ENCODE measurements at regions not wholly inside any gene's neighbourhood (a gene's known extent, or its start where the extent isn't known, plus 50 kb on each side); places are given as distances from the start of the nearest gene placed in this dataset.

- ATAC-seq: no peak
- Histone ChIP-seq H3K27me3 (ENCODE audit: control insufficient read depth, insufficient read depth, low read length) (no peaks in the 10 kb centered on the region), H3K4me1 (ENCODE audit: control insufficient read depth, insufficient read depth, low read length) (peaks cover 44% of the 10 kb centered on the region), H3K36me3 (ENCODE audit: control insufficient read depth, insufficient read depth, low read length) (no peaks in the 10 kb centered on the region), H3K4me3 (ENCODE audit: low read length) (no peak overlapping the region), H3K9me3 (ENCODE audit: control insufficient read depth, insufficient read depth, low read length) (no peaks in the 10 kb centered on the region), H3K27ac (ENCODE audit: low read length) (peak overlapping the region; percentile 37)
- peak in 1 of 2 donors; percentile 31 for DNase-seq
- WGBS (ENCODE audit: insufficient coverage): 49% methylated on average over 4 of the region's 4 CpGs
- Mint-ChIP-seq H3K27me3 (ENCODE audit: low read depth in 2 of 2) (no peaks in the 10 kb centered on the region), H3K36me3 (peaks cover under 1% of the 10 kb centered on the region), H3K27ac (peak overlapping the region; percentile 90 to 92), H3K9me3 (no peaks in the 10 kb centered on the region), H3K4me3 (peak overlapping the region; percentile 68), H3K4me1 (peaks cover 71 to 77% of the 10 kb centered on the region in 2 donors)
- intact Hi-C loops (cut with micrococcal nuclease): no loop called here
- TF ChIP-seq CTCF (IDR thresholded peaks at IDR 0.05): no peak
Observed at GRCh38 chr10:62691336-62691735, 113.2 kb upstream of the ADO start.

- DNase-seq (no peak), ATAC-seq (no peak)
- intact Hi-C loops (cut with micrococcal nuclease): no loop called here
- no peaks in the 10 kb centered on the region for H3K36me3 Mint-ChIP-seq
- Histone ChIP-seq H3K36me3 (ENCODE audit: control insufficient read depth, insufficient read depth, low read length) (no peaks in the 10 kb centered on the region), H3K4me3 (ENCODE audit: low read length) (no peak overlapping the region), H3K27ac (ENCODE audit: low read length) (no peak overlapping the region), H3K27me3 (ENCODE audit: control insufficient read depth, insufficient read depth, low read length) (no peaks in the 10 kb centered on the region), H3K9me3 (ENCODE audit: control insufficient read depth, insufficient read depth, low read length) (no peaks in the 10 kb centered on the region), H3K4me1 (ENCODE audit: control insufficient read depth, insufficient read depth, low read length) (peaks cover 44% of the 10 kb centered on the region)
- H3K9me3 Mint-ChIP-seq: no peaks in the 10 kb centered on the region
- peak overlapping the region; percentile 90 to 92 for H3K27ac Mint-ChIP-seq
- 95% methylated on average over 4 of the region's 5 CpGs for WGBS (ENCODE audit: insufficient coverage)
- peaks cover 79 to 83% of the 10 kb centered on the region in 2 donors for H3K4me1 Mint-ChIP-seq
- H3K4me3 Mint-ChIP-seq: no peak overlapping the region
- TF ChIP-seq CTCF (IDR thresholded peaks at IDR 0.05): no peak
- H3K27me3 Mint-ChIP-seq (ENCODE audit: low read depth in 2 of 2): no peaks in the 10 kb centered on the region
Observed at GRCh38 chr10:62692085-62692484, 112.4 kb upstream of the ADO start.

GRCh38 chr10:62693306-62693705, 111.2 kb upstream of the ADO start:
- peaks cover 75 to 79% of the 10 kb centered on the region in 2 donors for H3K4me1 Mint-ChIP-seq
- no peak for ATAC-seq
- WGBS (ENCODE audit: insufficient coverage): 90% methylated on average over 2 of the region's 2 CpGs
- Histone ChIP-seq H3K4me1 (ENCODE audit: control insufficient read depth, insufficient read depth, low read length) (peaks cover 44% of the 10 kb centered on the region), H3K36me3 (ENCODE audit: control insufficient read depth, insufficient read depth, low read length) (no peaks in the 10 kb centered on the region), H3K4me3 (ENCODE audit: low read length) (no peak overlapping the region), H3K9me3 (ENCODE audit: control insufficient read depth, insufficient read depth, low read length) (peaks cover 1% of the 10 kb centered on the region), H3K27me3 (ENCODE audit: control insufficient read depth, insufficient read depth, low read length) (no peaks in the 10 kb centered on the region), H3K27ac (ENCODE audit: low read length) (no peak overlapping the region)
- DNase-seq: no peak
- no peaks in the 10 kb centered on the region for H3K27me3 Mint-ChIP-seq (ENCODE audit: low read depth in 2 of 2)
- TF ChIP-seq CTCF (IDR thresholded peaks at IDR 0.05): no peak
- no peaks in the 10 kb centered on the region for H3K9me3 Mint-ChIP-seq
- H3K4me3 Mint-ChIP-seq: no peak overlapping the region
- intact Hi-C loops (cut with micrococcal nuclease): no loop called here
- peak overlapping the region; percentile 90 to 92 for H3K27ac Mint-ChIP-seq
- no peaks in the 10 kb centered on the region for H3K36me3 Mint-ChIP-seq

- H3K9me3 Mint-ChIP-seq: peaks cover 0 to 7% of the 10 kb centered on the region in 2 donors
- no peak for TF ChIP-seq CTCF (IDR thresholded peaks at IDR 0.05)
- peaks cover 2% of the 10 kb centered on the region for H3K9me3 ChIP-seq (ENCODE audit: control insufficient read depth, insufficient read depth, low read length)
- intact Hi-C loops (cut with micrococcal nuclease): loop anchor here (2.0 kb wide), 1 partner anchor 14 kb away; no protein-coding TSS in a partner anchor
- H3K36me3 ChIP-seq (ENCODE audit: control insufficient read depth, insufficient read depth, low read length): no peaks in the 10 kb centered on the region
- ATAC-seq (peak; percentile 58 to 81 (median 74)), DNase-seq (peak in 1 of 2 donors; percentile 55)
- peak overlapping the region; percentile 61 for H3K4me3 Mint-ChIP-seq
- peaks cover 11% of the 10 kb centered on the region for H3K36me3 Mint-ChIP-seq
- no peaks in the 10 kb centered on the region for H3K27me3 Mint-ChIP-seq (ENCODE audit: low read depth in 2 of 2)
- H3K27ac Mint-ChIP-seq: peak overlapping the region; percentile 90 to 92
- peaks cover 63 to 69% of the 10 kb centered on the region in 2 donors for H3K4me1 Mint-ChIP-seq
- H3K4me1 ChIP-seq (ENCODE audit: control insufficient read depth, insufficient read depth, low read length): peaks cover 34% of the 10 kb centered on the region
- H3K4me3 ChIP-seq (ENCODE audit: low read length): no peak overlapping the region
- WGBS (ENCODE audit: insufficient coverage): 31% methylated on average over 1 of the region's 3 CpGs
- peak overlapping the region; percentile 41 for H3K27ac ChIP-seq (ENCODE audit: low read length)
- no peaks in the 10 kb centered on the region for H3K27me3 ChIP-seq (ENCODE audit: control insufficient read depth, insufficient read depth, low read length)
Observed at GRCh38 chr10:62694537-62695126, 109.9 kb upstream of the ADO start.

All from natural killer cell (primary cell).